HG02763 (cell line): ENCODE measurements at regions not wholly inside any gene's neighbourhood (a gene's known extent, or its start where the extent isn't known, plus 50 kb on each side); places are given as distances from the start of the nearest gene placed in this dataset.

Experiments
- ATAC-seq: cut with Tn5 transposase; IDR thresholded peaks from one replicate; pipeline ENCODE4 v1.9.1; 2021; ENCODE audit warnings: mild to moderate bottlenecking, moderate library complexity; ENCODE audit not compliant: unreplicated experiment

GRCh38 chr3:168858327-168858726, 762.6 kb upstream of the GOLIM4 start:
- no peak for ATAC-seq

- ATAC-seq = no peak
These were observed 754.4 kb upstream of the GOLIM4 start for GRCh38 chr3:168850109-168850508.

- peak; percentile 52 for ATAC-seq
These were observed 751.7 kb upstream of the GOLIM4 start for GRCh38 chr3:168847291-168847883.

- ATAC-seq = no peak
These were observed 749.3 kb upstream of the GOLIM4 start for GRCh38 chr3:168844894-168845482.

GRCh38 chr3:168844472-168844871, 748.7 kb upstream of the GOLIM4 start:
- ATAC-seq = no peak

GRCh38 chr3:168843481-168843880, 747.8 kb upstream of the GOLIM4 start:
- no peak for ATAC-seq

- ATAC-seq = no peak
These were observed 743.9 kb upstream of the GOLIM4 start for GRCh38 chr3:168839653-168840052.

- no peak for ATAC-seq
These were observed 738.8 kb upstream of the GOLIM4 start for GRCh38 chr3:168834558-168834957.

- ATAC-seq = no peak
These were observed 733.2 kb upstream of the GOLIM4 start for GRCh38 chr3:168828943-168829342.

- no peak for ATAC-seq
These were observed 732.8 kb upstream of the GOLIM4 start for GRCh38 chr3:168828536-168828935.

GRCh38 chr3:168828014-168828413, 732.3 kb upstream of the GOLIM4 start:
- ATAC-seq = no peak

- ATAC-seq = no peak
These were observed 728.4 kb upstream of the GOLIM4 start for GRCh38 chr3:168824107-168824506.

GRCh38 chr3:168823466-168823865, 727.7 kb upstream of the GOLIM4 start:
- no peak for ATAC-seq

GRCh38 chr3:168820810-168821415, 725.2 kb upstream of the GOLIM4 start:
- ATAC-seq = no peak

GRCh38 chr3:168817177-168817576, 721.5 kb upstream of the GOLIM4 start:
- no peak for ATAC-seq

GRCh38 chr3:168815946-168816345, 720.2 kb upstream of the GOLIM4 start:
- ATAC-seq = no peak

GRCh38 chr3:168813225-168813802, 717.6 kb upstream of the GOLIM4 start:
- ATAC-seq = no peak

GRCh38 chr3:168812234-168812633, 716.5 kb upstream of the GOLIM4 start:
- no peak for ATAC-seq

GRCh38 chr3:168808596-168808995, 712.9 kb upstream of the GOLIM4 start:
- ATAC-seq = no peak

GRCh38 chr3:168807448-168807847, 711.7 kb upstream of the GOLIM4 start:
- ATAC-seq = no peak

- no peak for ATAC-seq
These were observed 711.1 kb upstream of the GOLIM4 start for GRCh38 chr3:168806871-168807270.

- no peak for ATAC-seq
These were observed 707.8 kb upstream of the GOLIM4 start for GRCh38 chr3:168803536-168803935.
